ENCODE measurements at regions not wholly inside any gene's neighbourhood (a gene's known extent, or its start where the extent isn't known, plus 50 kb on each side); places are given as distances from the start of the nearest gene placed in this dataset.

GRCh38 chr6:6080975-6081374 is 74.2 kb upstream of the NRN1 start:
- TF ChIP-seq EZH2phosphoT487 (IDR thresholded peaks at IDR 0.05; ENCODE audit: unreplicated experiment): no peak
- no peak for TF ChIP-seq EZH2 (IDR thresholded peaks at IDR 0.05; ENCODE audit: low read depth, unreplicated experiment)
- no peak for TF ChIP-seq POLR2AphosphoS5 (IDR thresholded peaks at IDR 0.05; ENCODE audit: low read depth)
- no peak for TF ChIP-seq ZNF462 (CRISPR knock-in tag; IDR thresholded peaks at IDR 0.05)
- no peak for TF ChIP-seq CTCF (conservative IDR thresholded peaks at IDR 0.05; ENCODE audit: low read depth in 2 of 2)
